ENCODE measurements at regions not wholly inside any gene's neighbourhood (a gene's known extent, or its start where the extent isn't known, plus 50 kb on each side); places are given as distances from the start of the nearest gene placed in this dataset.

DNA sequence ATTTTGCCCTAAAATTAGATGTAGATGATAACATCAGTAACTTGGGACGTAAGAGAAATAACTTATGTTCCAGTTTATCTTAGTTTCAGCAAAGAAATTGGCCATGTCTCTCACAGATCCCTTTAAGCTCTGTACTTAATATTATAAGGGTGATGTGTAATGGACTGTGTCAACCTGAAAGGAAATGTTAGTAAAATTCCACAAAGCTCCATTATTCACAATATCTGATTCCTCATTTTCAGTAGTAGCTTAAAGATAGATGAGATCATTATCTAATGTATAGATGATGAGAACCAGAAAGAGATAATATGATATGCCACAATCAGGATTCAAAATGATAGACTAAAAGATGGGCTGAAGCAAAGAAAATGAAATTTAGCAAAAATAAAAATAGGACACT is 316.8 kb upstream of the CHRM2 start:
- TF ChIP-seq, protein P1, sequence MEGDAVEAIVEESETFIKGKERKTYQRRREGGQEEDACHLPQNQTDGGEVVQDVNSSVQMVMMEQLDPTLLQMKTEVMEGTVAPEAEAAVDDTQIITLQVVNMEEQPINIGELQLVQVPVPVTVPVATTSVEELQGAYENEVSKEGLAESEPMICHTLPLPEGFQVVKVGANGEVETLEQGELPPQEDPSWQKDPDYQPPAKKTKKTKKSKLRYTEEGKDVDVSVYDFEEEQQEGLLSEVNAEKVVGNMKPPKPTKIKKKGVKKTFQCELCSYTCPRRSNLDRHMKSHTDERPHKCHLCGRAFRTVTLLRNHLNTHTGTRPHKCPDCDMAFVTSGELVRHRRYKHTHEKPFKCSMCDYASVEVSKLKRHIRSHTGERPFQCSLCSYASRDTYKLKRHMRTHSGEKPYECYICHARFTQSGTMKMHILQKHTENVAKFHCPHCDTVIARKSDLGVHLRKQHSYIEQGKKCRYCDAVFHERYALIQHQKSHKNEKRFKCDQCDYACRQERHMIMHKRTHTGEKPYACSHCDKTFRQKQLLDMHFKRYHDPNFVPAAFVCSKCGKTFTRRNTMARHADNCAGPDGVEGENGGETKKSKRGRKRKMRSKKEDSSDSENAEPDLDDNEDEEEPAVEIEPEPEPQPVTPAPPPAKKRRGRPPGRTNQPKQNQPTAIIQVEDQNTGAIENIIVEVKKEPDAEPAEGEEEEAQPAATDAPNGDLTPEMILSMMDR (IDR thresholded peaks at IDR 0.05), result no peak
- TF ChIP-seq POLR2A (IDR thresholded peaks at IDR 0.05) (no peak), EP300 (IDR thresholded peaks at IDR 0.05) (no peak)

Data from upper lobe of left lung (tissue), 4 donors.